Occipital lobe (tissue), 2 donors: ENCODE measurements at regions not wholly inside any gene's neighbourhood (a gene's known extent, or its start where the extent isn't known, plus 50 kb on each side); places are given as distances from the start of the nearest gene placed in this dataset. TPM values are rescaled to one million over a fixed set of nuclear protein-coding genes. Genes with fewer than 3 reads are reported as not detected.
"Not testable (repeated sequence)": the region's sequence is repeated elsewhere in the genome, so short reads cannot be mapped to it uniquely, and the experiment has no call there.

Source experiments
- DNase-seq: peaks from one replicate; lab custom pipeline; 2025; lab: John Stamatoyannopoulos, UW
- small RNA-seq: library from RNA; depleted of rRNA; stranded (forward); fragments of <200 nt; gene quantifications from one replicate; pipeline ENCODE3, GENCODE V24; 2014

DNA sequence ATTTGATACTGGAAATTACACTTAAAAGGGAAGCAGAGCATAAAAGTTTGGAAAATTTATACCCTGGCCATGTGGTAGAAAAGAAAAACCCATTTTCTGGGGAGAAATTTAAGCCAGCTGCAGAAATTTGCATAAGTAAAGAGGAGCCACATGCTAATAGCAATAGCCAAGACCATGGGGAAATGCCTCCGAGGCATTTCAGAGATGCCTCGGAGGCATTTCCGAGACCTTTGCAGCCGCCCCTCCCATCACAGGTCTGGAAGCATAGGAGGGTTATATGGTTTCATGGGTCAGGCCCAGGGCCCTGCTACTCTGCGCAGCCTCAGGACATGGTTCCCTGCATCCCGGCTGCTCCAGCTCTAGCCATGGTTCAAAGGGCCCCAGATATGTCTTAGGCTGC is 49.9 kb upstream of the NBPF11 start:
- not testable (repeated sequence) for DNase-seq

Small RNA genes lying in the stretch of these regions (small RNA-seq; reads per million reads assigned to genes)
- gene AC239809.1 = not detected
- not detected for gene MIR6077
- gene RF00019 = not detected
- gene RNU1-120P = not detected
- gene RNU1-122P = 1.2 reads per million, percentile 77 among the genes with 10 or more reads in this experiment
- gene RNU1-13P = 0.26 reads per million
- 0.81 reads per million, percentile 68 among the genes with 10 or more reads in this experiment for gene RNVU1-1
- gene RNVU1-2 = not detected
- gene RNVU1-3 = 0.20 reads per million
